DND-41 (cell line): ENCODE measurements at regions not wholly inside any gene's neighbourhood (a gene's known extent, or its start where the extent isn't known, plus 50 kb on each side); places are given as distances from the start of the nearest gene placed in this dataset.

Experiments used
- ATAC-seq: fragments of 200-7000 bp; cut with Tn5 transposase; 3 replicates; pipeline ENCODE4 v1.9.1; 2021; ENCODE audit warnings: low read depth; ENCODE audit not compliant: insufficient read depth
- DNase-seq: peaks from one replicate; pipeline ENCODE4 v3.0.0-alpha.2; 2020
- H2AFZ ChIP-seq: 2 replicates; pipeline ENCODE4 v1.6.0; 2012; ENCODE audit warnings: low read depth, low read length
- H3K27ac ChIP-seq: 2 replicates; pipeline ENCODE4 v1.5.1; 2012; ENCODE audit warnings: low read length, inconsistent platforms
- H3K27me3 ChIP-seq: fragments of 200-600 bp; sonication (generic); 2 replicates; pipeline ENCODE4 v1.6.0; 2012; ENCODE audit warnings: low read length, mild to moderate bottlenecking, inconsistent platforms; ENCODE audit not compliant: insufficient read depth, poor library complexity
- H3K36me3 ChIP-seq: 2 replicates; pipeline ENCODE4 v1.5.1; 2012; ENCODE audit warnings: low read length, inconsistent platforms; ENCODE audit not compliant: insufficient read depth
- H3K4me1 ChIP-seq: 2 replicates; pipeline ENCODE4 v1.5.1; 2012; ENCODE audit warnings: mild to moderate bottlenecking, low read length; ENCODE audit not compliant: insufficient read depth
- H3K4me2 ChIP-seq: 2 replicates; pipeline ENCODE4 v1.6.0; 2012; ENCODE audit warnings: mild to moderate bottlenecking, moderate library complexity, low read length, inconsistent platforms; ENCODE audit not compliant: insufficient read depth
- H3K4me3 ChIP-seq, 2 experiments: fragments of 200-600 bp in 1 of 2; shearing (Covaris generic) in 1 of 2; 2 replicates each; pipeline ENCODE4 v1.5.1; 2012 to 2016; ENCODE audit warnings: inconsistent platforms in 2 of 2, low read length in 2 of 2, mild to moderate bottlenecking in 2 of 2, low read depth in 1 of 2, moderate library complexity in 1 of 2
- H3K79me2 ChIP-seq: 2 replicates; pipeline ENCODE4 v1.6.0; 2012; ENCODE audit warnings: low read length, inconsistent platforms; ENCODE audit not compliant: insufficient read depth
- H3K9ac ChIP-seq: 2 replicates; pipeline ENCODE4 v1.6.0; 2012; ENCODE audit warnings: low read depth, mild to moderate bottlenecking, inconsistent platforms, low read length, moderate library complexity
- H3K9me3 ChIP-seq: 2 replicates; pipeline ENCODE4 v1.5.1; 2012; ENCODE audit warnings: low read length, moderate library complexity, mild to moderate bottlenecking, inconsistent platforms; ENCODE audit not compliant: insufficient read depth, severe bottlenecking
- H4K20me1 ChIP-seq: 2 replicates; pipeline ENCODE4 v1.6.0; 2012; ENCODE audit warnings: low read length; ENCODE audit not compliant: insufficient read depth
- CTCF ChIP-seq: IDR thresholded peaks from 2 replicates; pipeline ENCODE4 v1.5.1; 2012; ENCODE audit warnings: borderline replicate concordance, low read length, moderate library complexity, mild to moderate bottlenecking; ENCODE audit not compliant: poor library complexity, severe bottlenecking; ENCODE audit errors: extremely low read depth
- EZH2 ChIP-seq: IDR thresholded peaks from 3 replicates; pipeline ENCODE4 v1.6.1; 2012; ENCODE audit warnings: borderline replicate concordance, low read depth, mild to moderate bottlenecking, moderate library complexity, low read length, inconsistent platforms; ENCODE audit not compliant: severe bottlenecking

GRCh38 chr2:126963390-126963789 lies 64.7 kb downstream of the TEX51 start:
- Histone ChIP-seq H3K4me3 (no peak overlapping the region), H3K9me3 (no peaks in the 10 kb centered on the region), H3K27me3 (peaks cover 11% of the 10 kb centered on the region), H3K36me3 (no peaks in the 10 kb centered on the region), H3K4me1 (no peaks in the 10 kb centered on the region), H2AFZ (no peak overlapping the region), H3K27ac (no peak overlapping the region), H3K79me2 (no peaks in the 10 kb centered on the region), H3K9ac (no peak overlapping the region), H4K20me1 (no peaks in the 10 kb centered on the region), H3K4me2 (no peak overlapping the region)
- TF ChIP-seq EZH2 (no peak), CTCF (no peak)
- peak; percentile 14 for DNase-seq
- no peak; the same call in 2 of the 3 replicates for ATAC-seq

DNA sequence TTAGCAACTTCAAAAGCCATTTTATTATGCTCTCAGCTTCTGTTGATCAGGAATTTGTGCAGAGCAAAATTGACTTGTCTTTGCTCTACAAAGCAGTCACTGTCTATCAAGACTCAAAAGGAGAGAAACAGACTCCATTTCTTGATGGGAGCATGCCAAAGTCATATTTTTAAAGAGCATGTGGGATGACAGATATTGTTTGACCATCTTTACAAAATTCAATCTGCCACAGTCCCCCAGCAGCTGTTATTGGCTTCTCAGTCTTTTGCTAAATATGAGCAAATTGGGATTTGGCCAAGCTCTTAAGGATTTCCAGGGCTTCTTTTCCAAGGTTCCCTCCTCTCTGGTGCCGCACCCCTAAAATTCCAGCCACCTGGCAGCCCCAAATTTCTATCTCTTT lies 67.9 kb downstream of the TEX51 start:
- Histone ChIP-seq H3K9me3 (no peaks in the 10 kb centered on the region), H2AFZ (no peak overlapping the region), H3K79me2 (no peaks in the 10 kb centered on the region), H3K27ac (no peak overlapping the region), H3K4me1 (no peaks in the 10 kb centered on the region), H3K36me3 (no peaks in the 10 kb centered on the region), H3K9ac (no peak overlapping the region), H3K4me3 (no peak overlapping the region), H3K27me3 (peaks cover 15% of the 10 kb centered on the region), H4K20me1 (no peaks in the 10 kb centered on the region), H3K4me2 (no peak overlapping the region)
- TF ChIP-seq CTCF (no peak), EZH2 (no peak)
- ATAC-seq (no peak), DNase-seq (no peak)

DNA sequence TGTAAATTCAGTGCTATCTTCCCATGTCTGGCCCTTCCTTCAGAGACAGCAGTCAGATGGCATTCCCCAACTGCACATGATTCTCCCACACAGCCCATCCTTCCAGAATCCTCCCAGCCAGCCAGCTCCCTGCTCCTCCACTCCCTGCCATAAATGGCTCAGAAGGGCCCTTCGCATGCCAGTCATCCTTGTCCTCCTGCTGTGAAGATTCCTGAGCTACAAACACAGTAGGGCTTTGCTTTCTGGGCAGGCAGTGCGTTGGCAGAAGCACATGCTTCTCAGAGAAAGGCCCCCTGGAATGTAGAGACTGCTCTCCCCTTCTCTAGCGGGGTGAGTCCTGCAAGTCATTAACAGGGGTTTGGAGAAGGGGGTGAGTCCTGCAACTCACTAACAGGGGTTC lies 71.9 kb downstream of the TEX51 start:
- no peak overlapping the region for H3K27ac ChIP-seq
- H3K4me3 ChIP-seq, result no peak overlapping the region
- TF ChIP-seq CTCF (no peak), EZH2 (no peak)
- H3K4me2 ChIP-seq, result no peak overlapping the region
- H3K9me3 ChIP-seq, result no peaks in the 10 kb centered on the region
- no peak for ATAC-seq
- H3K4me1 ChIP-seq, result no peaks in the 10 kb centered on the region; the same call in 1 of the 2 replicates
- no peak overlapping the region for H2AFZ ChIP-seq
- DNase-seq, result no peak
- no peaks in the 10 kb centered on the region for H4K20me1 ChIP-seq
- H3K27me3 ChIP-seq, result peaks cover 23% of the 10 kb centered on the region
- H3K36me3 ChIP-seq, result no peaks in the 10 kb centered on the region
- H3K79me2 ChIP-seq, result no peaks in the 10 kb centered on the region
- no peak overlapping the region for H3K9ac ChIP-seq

DNA sequence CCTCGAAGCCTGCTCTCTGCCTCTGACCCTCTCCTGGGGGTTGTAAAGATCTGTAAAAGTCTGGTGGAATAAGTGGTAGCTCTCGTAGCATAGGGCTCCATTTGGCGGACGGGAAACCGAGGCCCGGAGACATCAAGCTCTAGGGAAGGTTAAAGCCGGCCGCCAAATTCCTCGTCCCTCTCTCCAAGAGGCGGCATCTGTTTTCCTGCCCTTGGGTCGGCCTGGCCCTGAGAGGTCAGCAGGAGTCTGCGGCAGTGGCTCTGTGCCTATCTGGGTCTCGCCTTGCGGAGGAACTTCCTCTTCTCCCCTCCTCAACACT lies 72.4 kb downstream of the TEX51 start:
- no peak overlapping the region for H3K4me2 ChIP-seq
- H3K4me1 ChIP-seq, result no peaks in the 10 kb centered on the region; the same call in 1 of the 2 replicates
- H3K36me3 ChIP-seq, result no peaks in the 10 kb centered on the region
- TF ChIP-seq CTCF (no peak), EZH2 (no peak)
- H3K79me2 ChIP-seq, result no peaks in the 10 kb centered on the region
- no peak overlapping the region for H3K4me3 ChIP-seq
- H3K27ac ChIP-seq, result no peak overlapping the region
- H3K9ac ChIP-seq, result no peak overlapping the region
- no peaks in the 10 kb centered on the region for H4K20me1 ChIP-seq
- ATAC-seq (no peak), DNase-seq (no peak)
- no peak overlapping the region for H2AFZ ChIP-seq
- H3K27me3 ChIP-seq, result peaks cover 23% of the 10 kb centered on the region
- no peaks in the 10 kb centered on the region for H3K9me3 ChIP-seq
